ENCODE measurements at regions not wholly inside any gene's neighbourhood (a gene's known extent, or its start where the extent isn't known, plus 50 kb on each side); places are given as distances from the start of the nearest gene placed in this dataset.

GRCh38 chr5:113909782-113910181 lies 396.3 kb downstream of the YTHDC2 start:
- Mint-ChIP-seq H3K27ac (no peak overlapping the region), H3K36me3 (no peaks in the 10 kb centered on the region), H3K4me3 (no peak overlapping the region), H3K4me1 (ENCODE audit: unreplicated experiment) (peaks cover 11% of the 10 kb centered on the region), H3K27me3 (no peaks in the 10 kb centered on the region), H3K9me3 (peaks cover 4% of the 10 kb centered on the region)
- no peak for TF ChIP-seq CTCF (conservative IDR thresholded peaks at IDR 0.05)
- no peak for DNase-seq (ENCODE audit: extremely low spot score, unreplicated experiment)

- Mint-ChIP-seq H3K27ac (no peak overlapping the region), H3K27me3 (no peaks in the 10 kb centered on the region), H3K4me1 (ENCODE audit: unreplicated experiment) (peaks cover 11% of the 10 kb centered on the region), H3K4me3 (no peak overlapping the region), H3K36me3 (peaks cover 7% of the 10 kb centered on the region), H3K9me3 (peaks cover 6% of the 10 kb centered on the region)
- no peak for DNase-seq (ENCODE audit: extremely low spot score, unreplicated experiment)
- no peak for TF ChIP-seq CTCF (conservative IDR thresholded peaks at IDR 0.05)
These were observed 404.5 kb downstream of the YTHDC2 start for GRCh38 chr5:113917997-113918396.

GRCh38 chr5:113922343-113922742 lies 408.8 kb downstream of the YTHDC2 start:
- DNase-seq (ENCODE audit: extremely low spot score, unreplicated experiment): no peak
- Mint-ChIP-seq H3K4me3 (peak overlapping the region; percentile 9), H3K4me1 (ENCODE audit: unreplicated experiment) (peaks cover 11% of the 10 kb centered on the region), H3K27me3 (no peaks in the 10 kb centered on the region), H3K36me3 (peaks cover 7% of the 10 kb centered on the region), H3K27ac (peak overlapping the region; percentile 64), H3K9me3 (peaks cover 11% of the 10 kb centered on the region)
- TF ChIP-seq CTCF (conservative IDR thresholded peaks at IDR 0.05): no peak

- Mint-ChIP-seq H3K4me1 (ENCODE audit: unreplicated experiment) (no peaks in the 10 kb centered on the region), H3K27ac (no peak overlapping the region), H3K4me3 (no peak overlapping the region), H3K9me3 (no peaks in the 10 kb centered on the region), H3K36me3 (no peaks in the 10 kb centered on the region), H3K27me3 (no peaks in the 10 kb centered on the region)
- DNase-seq (ENCODE audit: extremely low spot score, unreplicated experiment): no peak
- TF ChIP-seq CTCF (conservative IDR thresholded peaks at IDR 0.05): no peak
These were observed 422.0 kb downstream of the YTHDC2 start for GRCh38 chr5:113935453-113935852.

- H3K27me3 Mint-ChIP-seq: no peaks in the 10 kb centered on the region
- no peaks in the 10 kb centered on the region for H3K4me1 Mint-ChIP-seq (ENCODE audit: unreplicated experiment)
- H3K27ac Mint-ChIP-seq: no peak overlapping the region
- TF ChIP-seq CTCF (conservative IDR thresholded peaks at IDR 0.05): no peak
- H3K4me3 Mint-ChIP-seq: no peak overlapping the region
- H3K36me3 Mint-ChIP-seq: no peaks in the 10 kb centered on the region
- no peaks in the 10 kb centered on the region for H3K9me3 Mint-ChIP-seq
- no peak for DNase-seq (ENCODE audit: extremely low spot score, unreplicated experiment)
These were observed 423.8 kb downstream of the YTHDC2 start for GRCh38 chr5:113937301-113937700.

- Mint-ChIP-seq H3K4me1 (ENCODE audit: unreplicated experiment) (no peaks in the 10 kb centered on the region), H3K4me3 (no peak overlapping the region), H3K36me3 (no peaks in the 10 kb centered on the region), H3K9me3 (no peaks in the 10 kb centered on the region), H3K27me3 (no peaks in the 10 kb centered on the region), H3K27ac (no peak overlapping the region)
- no peak for DNase-seq (ENCODE audit: extremely low spot score, unreplicated experiment)
- TF ChIP-seq CTCF (conservative IDR thresholded peaks at IDR 0.05): no peak
These were observed 421.9 kb upstream of the KCNN2 start for GRCh38 chr5:113939988-113940387.
